Activated CD4-positive, alpha-beta T cell treated with anti-CD3 and anti-CD28 coated beads, Interleukin-2, amount 50 U/mL, for 24 hours (primary cell): ENCODE measurements at regions not wholly inside any gene's neighbourhood (a gene's known extent, or its start where the extent isn't known, plus 50 kb on each side); places are given as distances from the start of the nearest gene placed in this dataset.

ENCODE experiments used
- DNase-seq, 2 donors: peaks; one replicate each; pipeline ENCODE4 v3.0.0-alpha.2; 2020; ENCODE audit warnings: low read depth in 1 of 2, low spot score in 1 of 2

- DNase-seq: no peak
Observed at GRCh38 chr6:18752278-18753068, 365.3 kb downstream of the RNF144B start.

GRCh38 chr6:18753076-18753475, 365.9 kb downstream of the RNF144B start:
- no peak for DNase-seq

- DNase-seq: no peak
Observed at GRCh38 chr6:18763086-18763485, 375.9 kb downstream of the RNF144B start.

- no peak for DNase-seq
Observed at GRCh38 chr6:18784794-18785193, 397.6 kb downstream of the RNF144B start.

GRCh38 chr6:18785810-18786490, 398.8 kb downstream of the RNF144B start:
- DNase-seq: no peak

- DNase-seq: no peak
Observed at GRCh38 chr6:18792866-18793265, 405.7 kb downstream of the RNF144B start.

- DNase-seq: no peak
Observed at GRCh38 chr6:18795726-18796125, 408.6 kb downstream of the RNF144B start.

- no peak for DNase-seq
Observed at GRCh38 chr6:18820725-18821124, 433.6 kb downstream of the RNF144B start.

- no peak for DNase-seq
Observed at GRCh38 chr6:18823782-18824386, 436.7 kb downstream of the RNF144B start.

GRCh38 chr6:18829272-18829870, 442.2 kb downstream of the RNF144B start:
- no peak for DNase-seq

GRCh38 chr6:18835976-18836375, 448.8 kb downstream of the RNF144B start:
- no peak for DNase-seq

- no peak for DNase-seq
Observed at GRCh38 chr6:18837013-18837412, 449.9 kb downstream of the RNF144B start.

- DNase-seq: no peak
Observed at GRCh38 chr6:18842534-18842933, 455.4 kb downstream of the RNF144B start.

GRCh38 chr6:18845896-18846295, 458.7 kb downstream of the RNF144B start:
- no peak for DNase-seq

- DNase-seq: no peak
Observed at GRCh38 chr6:18846327-18846726, 459.2 kb downstream of the RNF144B start.

GRCh38 chr6:18861204-18861603, 474.1 kb downstream of the RNF144B start:
- no peak for DNase-seq

- no peak for DNase-seq
Observed at GRCh38 chr6:18883268-18883667, 496.1 kb downstream of the RNF144B start.

GRCh38 chr6:18883851-18884250, 496.7 kb downstream of the RNF144B start:
- DNase-seq: no peak

- no peak for DNase-seq
Observed at GRCh38 chr6:18893540-18894269, 506.6 kb downstream of the RNF144B start.

GRCh38 chr6:18897350-18897749, 510.2 kb downstream of the RNF144B start:
- no peak for DNase-seq

- DNase-seq: no peak
Observed at GRCh38 chr6:18904681-18905080, 517.5 kb downstream of the RNF144B start.
